HG03025 (cell line): ENCODE measurements at regions not wholly inside any gene's neighbourhood (a gene's known extent, or its start where the extent isn't known, plus 50 kb on each side); places are given as distances from the start of the nearest gene placed in this dataset.

Source experiments
- ATAC-seq: cut with Tn5 transposase; IDR thresholded peaks from one replicate; pipeline ENCODE4 v1.9.1; 2021; ENCODE audit warnings: mild to moderate bottlenecking, moderate library complexity; ENCODE audit not compliant: unreplicated experiment, low FRiP score

DNA sequence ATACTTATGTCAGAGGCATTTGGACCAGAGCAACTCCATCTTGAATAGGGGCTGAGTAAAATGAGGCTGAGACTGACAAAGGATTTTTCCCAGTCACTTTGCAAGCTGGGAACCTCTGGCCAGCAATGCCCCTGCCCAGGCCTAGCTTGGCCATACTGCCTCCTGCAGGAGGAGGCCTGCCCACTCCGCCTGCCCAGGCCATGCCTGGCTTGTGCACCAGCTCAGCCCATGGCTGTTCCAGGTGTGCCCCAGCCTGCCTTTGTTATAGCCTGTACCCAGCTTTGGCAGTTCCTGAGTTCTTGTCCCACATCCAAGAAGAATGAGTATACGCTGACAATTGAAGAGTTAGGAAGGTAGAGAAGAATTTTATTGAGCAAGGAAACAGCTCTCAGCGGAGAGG lies 176.1 kb downstream of the AASDH start:
- no peak for ATAC-seq

DNA sequence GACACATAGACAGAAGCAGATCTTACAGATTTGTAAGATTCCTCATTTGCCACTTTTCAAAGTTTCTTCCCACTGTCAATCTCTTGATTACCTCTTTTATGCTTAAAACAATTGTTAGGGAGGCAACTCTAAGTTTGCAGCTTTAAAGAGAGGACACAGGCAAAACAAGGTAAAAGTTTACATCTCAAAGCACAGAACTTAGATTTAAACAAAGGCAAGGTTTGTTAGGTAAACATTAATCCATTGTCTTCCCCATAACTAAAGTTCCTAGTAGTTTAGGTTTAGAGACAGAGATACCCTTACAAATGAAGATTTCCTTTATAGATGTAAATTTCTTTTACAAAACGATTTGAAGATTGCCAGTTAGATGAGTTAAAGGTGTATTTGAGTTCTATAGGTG lies 176.9 kb downstream of the AASDH start:
- ATAC-seq: no peak

DNA sequence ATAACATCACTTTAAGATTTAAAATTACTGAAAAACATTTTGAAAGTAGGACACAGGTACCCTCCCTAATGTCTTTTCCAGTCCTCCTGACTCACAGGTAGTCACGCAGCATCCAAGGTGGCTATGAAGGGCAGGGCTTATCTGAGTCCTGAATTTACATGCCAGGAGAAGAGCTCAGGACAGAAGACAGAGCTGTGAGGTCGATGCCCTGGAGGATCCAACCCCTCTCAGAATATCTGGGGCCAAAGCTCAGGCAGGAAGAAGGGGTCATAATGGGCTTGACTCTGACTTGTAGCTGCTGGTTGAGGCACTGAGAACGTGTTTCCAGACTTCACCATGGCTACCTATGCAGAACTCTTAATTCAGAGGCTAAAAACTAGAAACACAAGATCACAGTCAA lies 177.5 kb downstream of the AASDH start:
- ATAC-seq: no peak

DNA sequence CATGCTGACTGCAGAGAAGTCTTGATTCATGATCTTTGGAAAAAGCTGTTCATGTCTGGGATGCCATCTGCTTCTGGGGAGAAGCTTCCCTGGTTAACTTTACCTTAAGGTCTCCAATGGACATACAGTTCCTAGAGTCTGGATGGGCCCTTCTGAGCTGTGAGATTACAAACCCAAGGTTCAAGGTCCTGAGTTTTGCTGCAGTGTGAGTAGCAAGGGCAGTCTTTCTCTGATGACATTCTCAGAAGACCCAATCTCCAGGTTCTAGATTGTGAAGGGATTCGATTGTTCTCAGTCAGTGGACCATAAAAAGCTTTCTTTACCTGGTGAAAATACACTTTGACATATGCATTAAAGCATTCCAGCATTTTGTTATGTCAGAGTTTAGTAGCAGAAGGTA lies 179.2 kb downstream of the AASDH start:
- ATAC-seq: no peak

DNA sequence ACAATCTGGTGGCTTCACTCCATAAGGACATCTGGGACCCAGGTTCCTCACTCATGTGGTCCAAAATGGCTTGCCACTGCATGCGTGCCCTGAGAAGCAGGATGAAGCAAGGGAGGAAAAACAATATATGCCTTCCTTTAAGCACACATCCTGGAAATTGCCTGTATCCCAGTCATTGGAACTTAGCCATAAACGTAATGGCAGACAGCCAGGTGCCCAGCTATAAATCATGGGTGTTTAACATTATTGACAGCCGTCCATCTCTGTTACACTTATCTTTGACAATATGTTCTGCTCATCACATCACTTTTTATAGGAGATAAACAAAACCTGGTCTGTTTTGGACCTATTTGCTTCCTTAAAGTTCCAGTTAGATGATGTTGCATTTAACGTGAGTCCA lies 181.0 kb downstream of the AASDH start:
- no peak for ATAC-seq

DNA sequence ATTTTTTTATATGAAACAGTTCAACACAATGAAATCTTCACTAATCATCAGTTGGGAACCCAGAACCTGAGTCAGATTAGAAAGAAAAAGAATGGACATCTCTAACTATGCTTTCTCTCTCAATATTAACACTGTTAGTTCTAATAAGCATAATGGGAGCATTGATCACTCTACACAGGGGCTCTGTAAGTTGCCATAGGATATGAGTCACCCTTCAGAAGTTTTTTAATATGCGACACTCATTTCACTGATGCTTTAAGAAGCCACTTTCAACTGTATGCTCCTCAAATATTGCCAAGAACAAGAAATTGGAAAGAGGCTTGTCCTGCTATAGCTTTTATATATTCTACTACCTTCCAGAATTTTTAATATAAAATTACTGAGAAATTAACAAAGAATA lies 187.0 kb downstream of the AASDH start:
- no peak for ATAC-seq

DNA sequence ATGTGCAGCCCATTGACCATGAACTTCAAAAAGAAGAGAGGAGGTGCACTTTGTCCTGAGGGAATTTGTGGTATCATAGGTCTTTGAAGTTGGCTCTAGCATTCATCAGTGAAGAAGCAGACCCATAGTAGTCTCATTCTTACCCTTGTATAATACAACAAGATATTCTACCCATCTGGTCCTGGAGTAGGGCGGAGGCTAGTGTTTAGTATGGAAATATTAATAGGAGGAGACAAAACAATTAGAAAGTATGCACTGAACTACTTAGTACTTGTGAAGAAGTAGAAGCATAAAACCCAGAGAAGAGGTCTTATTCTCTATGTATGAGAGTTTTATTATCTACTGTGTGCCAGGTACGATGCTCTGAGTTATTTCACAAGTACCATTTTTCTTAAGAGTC lies 189.0 kb downstream of the AASDH start:
- no peak for ATAC-seq

DNA sequence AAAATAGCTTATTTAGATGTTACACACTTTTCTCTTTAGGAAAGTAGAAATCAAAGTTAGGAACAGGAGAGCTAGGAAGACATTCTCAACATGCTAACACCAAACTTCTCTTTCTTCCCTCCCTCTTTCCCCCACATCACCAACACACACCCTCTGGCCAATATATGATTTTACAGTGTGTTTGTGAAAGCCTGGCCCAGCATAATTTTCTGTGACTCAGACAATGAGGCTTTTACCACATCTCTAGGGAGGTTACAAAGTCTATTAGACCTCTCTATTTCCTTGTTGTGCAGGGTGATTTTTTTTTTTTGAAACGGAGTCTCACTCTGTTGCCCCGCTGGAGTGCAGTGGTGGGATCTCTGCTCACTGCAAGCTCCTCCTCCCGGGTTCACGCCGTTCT lies 189.9 kb downstream of the AASDH start:
- no peak for ATAC-seq

DNA sequence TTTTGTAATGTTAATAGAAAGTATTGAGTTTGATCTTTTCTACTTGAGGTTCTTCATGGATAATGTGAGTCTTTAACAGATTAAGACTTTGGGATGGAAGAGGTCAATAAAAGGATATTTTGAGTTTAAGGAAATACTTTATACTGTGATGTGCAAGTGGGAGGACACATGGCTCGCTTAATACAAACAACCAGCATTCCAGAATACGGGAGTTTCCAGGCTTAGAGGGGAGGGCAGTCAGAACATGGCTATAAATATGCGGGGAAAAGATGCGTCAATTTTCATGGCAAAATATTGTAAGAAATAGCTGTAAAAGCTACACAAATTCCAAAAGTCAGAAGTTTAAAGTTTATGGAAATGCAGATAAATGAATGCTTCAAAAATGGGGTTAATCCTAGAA lies 192.3 kb downstream of the AASDH start:
- ATAC-seq: no peak

DNA sequence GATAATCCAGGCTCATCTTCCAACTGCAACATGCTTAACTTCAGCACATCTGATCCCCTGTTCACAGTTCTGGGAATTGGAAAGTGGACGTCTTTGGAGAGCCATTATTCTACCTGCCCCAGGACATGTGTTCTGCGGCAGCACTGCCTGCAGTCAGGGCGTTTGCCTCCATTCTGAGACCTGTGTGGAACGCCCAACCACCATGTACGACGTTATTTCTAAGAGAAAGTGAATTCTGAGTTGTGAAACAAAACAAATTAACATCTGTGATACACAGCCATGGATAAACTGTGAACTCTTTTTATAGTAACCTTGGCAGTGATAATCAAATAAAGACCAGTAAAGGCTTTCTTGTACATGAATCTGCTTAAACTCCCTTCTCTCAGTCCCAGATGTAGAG lies 195.8 kb downstream of the AASDH start:
- no peak for ATAC-seq

DNA sequence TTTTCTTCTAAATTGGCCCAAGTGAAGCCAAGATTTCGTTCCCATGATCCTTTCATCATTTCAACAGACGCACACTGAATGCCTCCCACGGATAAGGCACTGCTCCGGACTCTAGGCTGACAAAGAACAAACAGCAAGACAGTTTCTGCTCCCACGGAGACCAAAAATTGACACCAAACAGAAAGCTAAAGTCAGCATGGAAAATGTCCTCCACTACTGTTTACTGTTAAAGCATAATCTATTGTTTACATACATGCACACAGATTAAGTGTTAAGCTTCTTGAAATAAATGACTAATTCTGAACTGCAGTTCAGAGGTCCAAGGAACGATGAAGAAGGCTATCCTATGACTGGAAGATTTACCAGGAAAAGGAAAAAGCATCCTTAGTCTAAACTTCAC lies 199.6 kb downstream of the AASDH start:
- no peak for ATAC-seq

DNA sequence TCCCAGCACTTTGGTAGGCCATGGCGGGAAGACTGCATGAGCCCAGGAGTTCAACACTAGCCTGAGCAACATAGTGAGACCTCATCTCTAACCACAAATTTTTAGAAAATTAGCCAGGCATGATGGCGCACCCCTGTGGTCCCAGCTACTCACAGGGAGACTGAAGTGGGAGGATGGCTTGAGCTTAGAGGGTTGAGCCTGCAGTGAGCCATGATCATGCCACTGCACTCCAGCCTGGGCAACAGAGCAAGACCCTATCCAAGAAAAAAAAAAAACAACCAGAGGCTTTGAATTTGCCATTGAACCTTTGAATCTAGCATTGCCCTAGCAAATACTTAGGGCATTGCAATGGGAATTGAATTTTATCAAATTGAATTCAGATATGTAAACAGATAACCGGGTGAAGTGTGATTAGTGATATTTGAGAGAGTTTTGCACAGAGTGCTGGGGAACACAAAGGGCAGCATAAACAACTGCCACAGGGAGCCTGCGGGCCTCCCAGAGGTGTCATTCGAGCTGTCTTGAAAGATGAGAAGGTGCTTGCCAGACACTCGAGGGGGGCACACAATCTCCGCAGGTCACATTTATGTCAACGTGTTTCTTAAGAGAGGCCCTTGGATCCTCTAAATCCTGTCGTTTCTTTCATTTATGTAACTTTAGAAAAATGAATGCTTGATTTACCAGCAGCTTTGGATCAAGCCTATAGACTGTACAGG lies 200.3 kb downstream of the AASDH start:
- no peak for ATAC-seq

DNA sequence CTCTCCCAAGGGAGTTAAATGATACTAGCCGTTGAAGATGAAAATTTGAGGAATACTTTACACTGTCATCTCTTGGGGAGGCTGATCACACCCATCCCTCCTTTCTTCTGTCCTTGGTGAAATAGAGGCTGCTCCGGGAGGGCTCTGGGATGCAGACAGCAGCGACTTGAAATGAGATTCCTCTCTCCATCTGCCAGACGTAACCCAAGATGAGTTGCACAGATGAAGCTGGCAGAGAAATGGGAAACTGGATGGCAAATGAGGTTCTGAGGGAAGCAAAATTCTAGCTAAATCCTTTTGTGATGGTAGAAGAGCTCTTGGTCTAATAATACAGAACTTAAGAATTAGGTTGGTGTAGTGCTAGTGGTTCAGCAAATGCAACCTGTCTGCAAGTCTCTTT lies 201.4 kb downstream of the AASDH start:
- ATAC-seq: no peak

DNA sequence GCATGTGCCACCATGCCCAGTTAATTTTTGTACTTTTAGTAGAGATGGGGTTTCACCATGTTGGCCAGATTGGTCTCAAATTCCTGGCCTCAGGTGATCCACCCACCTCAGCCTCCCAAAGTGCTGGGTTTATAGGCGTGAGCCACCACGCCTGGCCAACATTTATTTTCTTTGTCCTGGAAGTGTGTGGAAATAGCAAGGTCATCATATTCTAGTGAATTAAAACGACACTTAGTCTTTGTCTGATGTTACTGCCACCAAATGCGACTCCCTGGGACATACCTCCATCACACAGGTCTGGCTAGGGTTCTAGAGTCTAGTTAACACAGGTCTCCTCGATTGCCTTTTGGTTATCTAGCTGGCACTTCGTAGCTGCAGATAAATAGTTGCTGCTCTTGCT lies 203.1 kb downstream of the AASDH start:
- ATAC-seq: no peak

DNA sequence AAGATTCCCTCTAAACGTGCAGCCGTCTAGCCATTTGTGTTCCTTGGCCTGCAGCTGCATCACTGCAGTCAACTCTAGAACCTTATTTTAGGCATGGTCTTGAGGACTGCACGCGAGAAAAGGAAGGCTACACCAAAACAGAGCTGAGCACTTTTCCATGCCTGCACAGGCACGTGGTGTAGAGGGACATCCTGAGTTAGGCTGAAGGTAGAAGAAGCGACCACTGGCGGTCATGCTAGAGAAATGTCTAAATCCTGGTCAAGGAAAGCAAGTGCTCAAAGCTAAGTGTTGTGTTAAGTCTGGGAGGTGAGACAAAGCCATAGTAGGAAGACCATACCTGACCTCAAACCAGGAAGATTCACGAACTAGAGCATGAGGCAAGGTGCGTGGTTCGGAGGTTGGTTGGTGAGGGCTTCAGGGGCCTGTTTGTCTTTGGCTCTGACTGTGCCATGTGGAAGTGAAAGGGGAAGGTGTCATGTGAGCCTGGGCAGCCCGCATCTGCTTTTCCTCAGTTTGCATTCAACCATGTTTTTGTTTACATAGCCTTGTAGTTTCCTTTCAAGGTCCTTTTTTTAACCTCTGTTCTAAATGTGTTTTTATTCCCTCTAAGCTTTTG lies 203.8 kb downstream of the AASDH start:
- ATAC-seq: peak; percentile 89

DNA sequence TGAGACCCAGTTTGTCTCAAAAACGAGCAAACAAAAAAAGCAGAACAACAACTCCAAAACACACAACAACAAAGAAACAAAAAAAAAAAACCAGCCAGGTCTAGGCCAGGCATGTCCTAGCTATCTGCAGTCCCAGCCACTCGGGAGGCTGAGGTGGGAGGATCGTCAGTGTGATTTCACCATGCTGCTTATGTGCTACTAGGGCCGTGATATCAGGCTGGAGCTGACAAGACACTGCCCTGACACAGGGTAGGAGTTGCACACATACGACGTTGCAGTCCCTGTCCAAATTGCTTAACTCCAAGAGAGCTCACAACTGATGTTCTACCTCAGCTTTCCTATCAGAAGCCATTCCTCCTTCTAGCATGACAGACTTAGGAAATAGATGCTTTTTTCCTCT lies 204.9 kb downstream of the AASDH start:
- no peak for ATAC-seq

DNA sequence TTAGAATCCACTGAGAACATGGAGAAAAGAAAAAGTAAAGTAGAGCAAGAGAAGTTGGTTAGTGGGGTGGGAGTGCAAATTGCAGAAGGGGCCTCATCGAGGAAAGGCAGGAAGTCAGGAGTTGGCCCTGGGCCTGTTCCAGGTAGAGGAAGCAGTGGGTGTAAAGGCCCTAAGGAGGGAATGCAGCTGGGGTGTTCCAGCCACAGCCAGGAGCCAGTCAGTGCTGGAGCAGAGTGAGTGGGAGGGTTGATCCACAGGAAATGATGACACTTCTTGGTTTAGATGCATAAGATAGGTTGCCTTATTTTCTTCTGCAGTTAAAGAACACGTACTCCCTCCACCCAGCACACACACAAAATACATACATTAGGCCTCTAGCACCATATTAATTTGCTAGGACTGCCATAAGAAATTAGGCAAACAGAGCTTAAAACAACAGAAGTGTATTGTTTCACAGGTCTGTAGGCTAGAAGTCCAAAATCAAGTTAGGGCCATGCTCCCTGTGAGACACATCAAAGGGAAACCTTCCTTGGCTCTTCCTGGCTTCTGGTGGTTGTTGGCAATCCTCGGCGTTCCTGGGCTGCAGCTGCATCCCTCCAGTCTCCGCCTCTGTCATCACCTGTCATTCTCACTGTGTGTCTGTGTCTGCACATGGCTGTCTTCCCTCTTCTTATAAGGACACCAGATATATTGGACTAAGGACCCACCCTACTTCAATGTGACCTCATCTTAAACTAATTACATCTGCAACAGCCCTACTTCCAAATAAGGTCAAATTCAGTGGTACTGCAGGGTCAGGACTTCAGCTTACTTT lies 205.9 kb downstream of the AASDH start:
- no peak for ATAC-seq

DNA sequence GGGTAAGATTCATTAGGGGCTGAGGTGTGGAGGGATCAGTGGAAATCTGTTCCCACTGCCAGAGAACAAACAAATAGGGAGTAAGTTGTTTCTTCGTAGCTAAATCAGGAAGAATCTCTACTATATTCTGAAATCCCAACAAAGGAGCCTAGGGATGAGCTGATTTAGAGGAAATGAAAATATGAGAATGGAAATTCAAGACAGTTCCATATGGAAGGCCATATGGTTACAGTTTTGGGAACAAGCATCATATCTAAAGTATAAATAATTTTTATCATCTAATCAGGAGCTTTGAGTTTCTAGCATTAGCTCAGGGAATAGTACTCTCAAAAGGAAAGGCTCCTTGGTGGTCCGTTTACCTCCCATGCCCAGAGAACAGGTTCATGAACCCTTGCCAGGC lies 218.2 kb downstream of the AASDH start:
- ATAC-seq: no peak

DNA sequence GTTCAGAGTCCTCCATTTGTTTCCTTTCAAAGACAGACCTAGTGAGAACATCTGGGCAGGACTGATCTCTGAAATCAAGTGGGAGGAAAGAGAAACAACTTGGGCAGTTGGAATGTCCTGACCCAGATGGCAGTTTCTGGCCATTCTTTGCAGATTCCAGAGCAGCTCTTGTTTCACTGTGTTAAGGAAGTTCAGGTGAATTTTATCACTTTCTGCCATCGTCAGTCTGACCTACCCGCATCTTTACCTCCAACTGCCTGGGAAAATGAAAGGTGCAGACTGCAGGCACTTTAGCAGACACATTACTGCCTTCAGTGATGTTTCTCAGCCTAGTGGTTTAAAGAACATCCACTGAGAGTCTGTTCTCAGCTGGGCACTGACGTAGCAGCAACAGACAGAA lies 216.2 kb downstream of the CEP135 start:
- ATAC-seq: no peak

DNA sequence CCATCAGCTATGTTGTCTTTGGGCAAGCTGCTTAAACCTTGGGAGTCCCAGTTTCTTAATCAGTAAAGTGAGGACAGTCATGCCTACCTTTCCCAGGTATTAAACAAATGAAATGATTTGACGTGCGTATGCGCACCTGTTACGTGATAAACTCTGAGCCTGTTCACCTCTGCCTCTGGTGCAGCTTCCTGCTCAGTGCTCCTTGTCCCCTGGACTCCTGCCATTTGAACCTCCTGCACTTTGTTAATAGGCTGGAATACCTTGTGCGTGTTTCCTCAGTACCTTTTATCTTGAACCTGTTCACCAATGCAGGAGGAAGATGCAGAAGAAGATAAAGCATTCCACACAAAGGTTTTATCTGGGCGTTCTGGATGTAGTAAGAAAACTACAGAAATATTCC lies 211.9 kb downstream of the CEP135 start:
- ATAC-seq: no peak

DNA sequence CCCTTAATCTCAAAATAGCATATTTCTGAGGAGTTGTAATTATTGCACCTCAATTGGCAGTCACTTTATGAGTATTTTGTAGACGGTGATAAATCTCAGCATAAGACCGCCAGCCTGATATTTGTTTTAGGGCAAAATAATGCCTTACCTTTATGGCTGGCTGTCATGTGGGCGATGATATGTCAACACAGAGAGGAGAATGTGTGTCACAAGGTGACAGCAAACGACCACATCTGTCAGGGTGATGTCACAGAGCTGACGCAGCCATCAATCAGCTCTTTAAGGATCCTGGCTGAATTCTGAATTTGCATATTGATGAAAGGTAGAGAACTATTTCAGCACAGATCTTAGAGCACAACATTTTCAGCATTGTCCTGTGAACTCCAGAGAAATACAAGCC lies 209.7 kb downstream of the CEP135 start:
- ATAC-seq: no peak

DNA sequence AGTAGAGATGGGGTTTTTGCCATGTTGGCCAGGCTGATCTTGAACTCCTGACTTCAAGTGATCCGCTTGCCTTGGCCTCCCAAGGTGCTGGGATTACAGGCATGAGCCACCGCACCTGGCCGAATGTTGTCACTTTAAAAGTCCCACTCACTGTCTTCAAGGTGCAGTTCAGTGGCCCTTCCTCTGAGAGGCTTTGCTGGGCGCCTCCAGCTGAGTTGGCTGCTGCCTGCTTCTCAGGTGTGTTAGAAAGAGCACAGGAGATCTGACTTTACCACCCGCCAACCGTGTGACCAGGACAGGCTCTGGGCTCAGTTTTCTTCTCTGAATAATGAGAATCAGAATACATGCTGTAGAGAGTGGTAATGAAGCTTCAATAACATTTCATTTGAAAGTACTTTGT lies 207.4 kb downstream of the CEP135 start:
- ATAC-seq: no peak
